Panc1 (cell line): ENCODE measurements at regions not wholly inside any gene's neighbourhood (a gene's known extent, or its start where the extent isn't known, plus 50 kb on each side); places are given as distances from the start of the nearest gene placed in this dataset.

Experiments
- ATAC-seq: fragments of 200-7000 bp; cut with Tn5 transposase; 2 replicates; pipeline ENCODE4 v1.9.1; 2020; ENCODE audit warnings: mild to moderate bottlenecking, moderate library complexity
- BruUV-seq: library from RNA; stranded (reverse); fragments of 400-500 nt; replicated peaks from 2 replicates; lab custom pipeline; 2021; lab: Mats Ljungman, UMichigan
- CTCF ChIA-PET: fragments of 300-600 bp; sonication (Branson Sonifier 250); formaldehyde crosslinking; loops from one replicate; lab custom pipeline; 2022; ENCODE audit warnings: antibody characterized with exemption; lab: Charles Lee
- POLR2A ChIA-PET: fragments of 300-600 bp; sonication (Branson Sonifier 250); formaldehyde crosslinking; loops from one replicate; lab custom pipeline; 2022; ENCODE audit warnings: antibody characterized with exemption; lab: Charles Lee
- DNase-seq: peaks from one replicate; pipeline ENCODE4 v3.0.0-alpha.2; 2010; ENCODE audit warnings: low read depth, low spot score
- H3K27ac ChIP-seq: 2 replicates; pipeline ENCODE4 v1.5.1; 2011; ENCODE audit warnings: mild to moderate bottlenecking, low read length, inconsistent platforms
- H3K27me3 ChIP-seq: fragments of 200-500 bp; sonication (Bioruptor generic); 2 replicates; pipeline ENCODE4 v1.6.0; 2014; ENCODE audit warnings: low read length, inconsistent platforms; ENCODE audit not compliant: control insufficient read depth, insufficient read depth
- H3K36me3 ChIP-seq: fragments of 200-500 bp; sonication (Bioruptor generic); 2 replicates; pipeline ENCODE4 v1.5.1; 2014; ENCODE audit warnings: inconsistent platforms, mild to moderate bottlenecking, low read length, moderate library complexity; ENCODE audit not compliant: control insufficient read depth, insufficient read depth
- H3K4me1 ChIP-seq: 2 replicates; pipeline ENCODE4 v1.5.1; 2011; ENCODE audit warnings: inconsistent platforms, mild to moderate bottlenecking, low read length, moderate library complexity; ENCODE audit not compliant: control insufficient read depth, insufficient read depth
- H3K4me3 ChIP-seq, 2 experiments: 2 replicates each; pipeline ENCODE4 v1.5.1; 2011 to 2012; ENCODE audit warnings: low read depth in 2 of 2, low read length in 2 of 2, mild to moderate bottlenecking in 2 of 2, inconsistent platforms in 1 of 2, moderate library complexity in 1 of 2
- H3K9me3 ChIP-seq: fragments of 200-500 bp; sonication (Bioruptor generic); 2 replicates; pipeline ENCODE4 v1.5.1; 2014; ENCODE audit warnings: low read depth, mild to moderate bottlenecking, inconsistent platforms, low read length, moderate library complexity; ENCODE audit not compliant: control insufficient read depth, insufficient read depth
- POLR2AphosphoS5 ChIP-seq: IDR thresholded peaks from 2 replicates; pipeline ENCODE4 v1.6.1; 2012; ENCODE audit warnings: mild to moderate bottlenecking, low read depth, low read length, moderate library complexity
- REST ChIP-seq, 2 experiments: IDR thresholded peaks; 2 replicates each; pipeline ENCODE4 v1.6.1; 2011 to 2012; ENCODE audit warnings: low read depth in 2 of 2, control low read depth in 1 of 2, low read length in 1 of 2, mild to moderate bottlenecking in 1 of 2, moderate library complexity in 1 of 2; ENCODE audit not compliant: insufficient read depth in 1 of 2
- SIN3A ChIP-seq: IDR thresholded peaks from 2 replicates; pipeline ENCODE4 v1.6.1; 2012; ENCODE audit warnings: low read depth, mild to moderate bottlenecking, low read length, moderate library complexity, borderline replicate concordance; ENCODE audit not compliant: insufficient read depth
- TCF7L2 ChIP-seq: IDR thresholded peaks from 2 replicates; pipeline ENCODE4 v1.6.1; 2011; ENCODE audit warnings: mild to moderate bottlenecking, low read depth, low read length, inconsistent platforms
- in situ Hi-C: cut with HindIII; loops from 2 replicates; pipeline ENCODE4 v1.10.0; 2016; ENCODE audit warnings: low sequenced_read_pairs, low pct_unique_long_range_greater_than_20kb
- intact Hi-C: fragments of 100-400 bp; cut with micrococcal nuclease; formaldehyde crosslinking; loops from one replicate; pipeline ENCODE4 v1.10.0; 2022; ENCODE audit not compliant: unreplicated experiment
- TF ChIP-seq, protein P1 (sequence below): fragments of 450-650 bp; IDR thresholded peaks from 2 replicates; pipeline ENCODE4 v1.5.1; 2017; ENCODE audit warnings: mild to moderate bottlenecking

DNA sequence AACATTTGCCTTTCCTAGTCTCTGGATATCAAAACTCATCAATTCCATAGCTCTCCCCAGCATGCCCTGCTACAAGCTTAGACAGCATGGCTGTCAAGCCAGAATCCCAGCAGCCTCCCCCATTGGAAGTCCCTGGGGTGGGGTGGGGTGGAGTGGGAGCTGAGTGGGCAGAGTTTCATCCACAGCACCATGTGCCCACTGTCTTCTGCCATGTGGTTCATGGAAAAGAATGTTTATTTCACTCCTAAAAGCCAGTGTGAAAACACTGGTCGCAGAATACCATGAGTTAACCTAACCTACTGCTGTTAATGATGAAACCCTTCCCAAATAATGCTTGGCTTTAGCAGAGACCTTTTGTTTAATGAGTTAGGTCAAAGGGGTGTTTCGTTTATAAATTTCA is 80.2 kb upstream of the KIRREL3 start:
- H3K27ac ChIP-seq = no peak overlapping the region
- intact Hi-C loops = no loop called here
- no peaks in the 10 kb centered on the region for H3K27me3 ChIP-seq
- H3K4me3 ChIP-seq = no peak overlapping the region
- ChIA-PET POLR2A (no interaction called here), CTCF (no interaction called here)
- no TSS peak for BruUV-seq
- H3K9me3 ChIP-seq = no peaks in the 10 kb centered on the region
- ATAC-seq (no peak), DNase-seq (no peak)
- in situ Hi-C loops = no loop called here
- TF ChIP-seq TCF7L2 (no peak), REST (IDR thresholded peaks at IDR 0.05; ENCODE audit: insufficient read depth in 1 of 2, low read depth in 2 of 2, low read length in 1 of 2) (no peak), SIN3A (no peak), POLR2AphosphoS5 (no peak)
- TF ChIP-seq, protein P1, sequence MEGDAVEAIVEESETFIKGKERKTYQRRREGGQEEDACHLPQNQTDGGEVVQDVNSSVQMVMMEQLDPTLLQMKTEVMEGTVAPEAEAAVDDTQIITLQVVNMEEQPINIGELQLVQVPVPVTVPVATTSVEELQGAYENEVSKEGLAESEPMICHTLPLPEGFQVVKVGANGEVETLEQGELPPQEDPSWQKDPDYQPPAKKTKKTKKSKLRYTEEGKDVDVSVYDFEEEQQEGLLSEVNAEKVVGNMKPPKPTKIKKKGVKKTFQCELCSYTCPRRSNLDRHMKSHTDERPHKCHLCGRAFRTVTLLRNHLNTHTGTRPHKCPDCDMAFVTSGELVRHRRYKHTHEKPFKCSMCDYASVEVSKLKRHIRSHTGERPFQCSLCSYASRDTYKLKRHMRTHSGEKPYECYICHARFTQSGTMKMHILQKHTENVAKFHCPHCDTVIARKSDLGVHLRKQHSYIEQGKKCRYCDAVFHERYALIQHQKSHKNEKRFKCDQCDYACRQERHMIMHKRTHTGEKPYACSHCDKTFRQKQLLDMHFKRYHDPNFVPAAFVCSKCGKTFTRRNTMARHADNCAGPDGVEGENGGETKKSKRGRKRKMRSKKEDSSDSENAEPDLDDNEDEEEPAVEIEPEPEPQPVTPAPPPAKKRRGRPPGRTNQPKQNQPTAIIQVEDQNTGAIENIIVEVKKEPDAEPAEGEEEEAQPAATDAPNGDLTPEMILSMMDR = no peak
- H3K36me3 ChIP-seq = no peaks in the 10 kb centered on the region
- no peaks in the 10 kb centered on the region for H3K4me1 ChIP-seq

DNA sequence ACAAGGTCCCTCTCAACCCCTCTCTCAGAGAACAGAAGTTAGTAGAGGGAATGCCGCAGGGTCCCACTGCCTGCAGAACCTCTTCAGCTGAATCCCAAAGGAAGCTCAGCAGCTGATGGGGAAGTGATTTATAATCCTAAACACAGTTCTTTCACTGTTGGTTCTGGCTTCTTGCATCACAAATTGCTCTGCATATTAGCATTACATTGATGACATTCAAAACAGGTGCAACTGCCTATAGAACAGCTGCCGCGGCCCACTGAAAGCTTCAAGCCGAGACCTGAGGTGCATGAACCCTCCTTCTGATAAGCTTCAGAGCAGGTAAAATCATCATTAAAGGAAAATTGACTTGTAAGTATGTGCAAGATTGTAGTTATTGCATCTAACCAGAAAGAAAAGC is 75.2 kb upstream of the KIRREL3 start:
- no TSS peak for BruUV-seq
- CTCF ChIA-PET = no interaction called here
- POLR2A ChIA-PET = no interaction called here
- Histone ChIP-seq H3K4me3 (no peak overlapping the region), H3K27me3 (no peaks in the 10 kb centered on the region), H3K27ac (no peak overlapping the region), H3K9me3 (no peaks in the 10 kb centered on the region), H3K36me3 (no peaks in the 10 kb centered on the region), H3K4me1 (no peaks in the 10 kb centered on the region)
- ATAC-seq = no peak
- intact Hi-C loops (no loop called here), in situ Hi-C loops (no loop called here)
- DNase-seq = no peak
- TF ChIP-seq REST (IDR thresholded peaks at IDR 0.05; ENCODE audit: insufficient read depth in 1 of 2, low read depth in 2 of 2, low read length in 1 of 2) = no peak
- no peak for TF ChIP-seq POLR2AphosphoS5
- no peak for TF ChIP-seq SIN3A
- TF ChIP-seq, protein P1 = no peak
- no peak for TF ChIP-seq TCF7L2
